HL-60 (cell line): ENCODE measurements at regions not wholly inside any gene's neighbourhood (a gene's known extent, or its start where the extent isn't known, plus 50 kb on each side); places are given as distances from the start of the nearest gene placed in this dataset.

Experiments
- DNase-seq, 2 experiments: peaks; one replicate each; pipeline ENCODE4 v3.0.0-alpha.2; 2010 to 2020; ENCODE audit warnings: low read depth in 1 of 2, low spot score in 1 of 2
- H3K27ac ChIP-seq: fragments of 250-450 bp; sonication (Bioruptor Pico); replicated peaks from 2 replicates; pipeline ENCODE4 v1.5.1; 2020; ENCODE audit warnings: mild to moderate bottlenecking, moderate library complexity
- H3K27me3 ChIP-seq: fragments of 250-450 bp; sonication (Bioruptor Pico); 2 replicates; pipeline ENCODE4 v1.5.1; 2021; ENCODE audit warnings: mild to moderate bottlenecking, moderate library complexity; ENCODE audit not compliant: insufficient read depth, poor library complexity, severe bottlenecking
- H3K4me3 ChIP-seq: replicated peaks from 2 replicates; pipeline ENCODE4 v1.5.1; 2011; ENCODE audit warnings: mild to moderate bottlenecking, control low read depth, low read length; ENCODE audit not compliant: insufficient read depth
- CTCF ChIP-seq: IDR thresholded peaks from one replicate; pipeline ENCODE4 v1.5.1; 2011; ENCODE audit warnings: low read length, control low read depth, inconsistent platforms; ENCODE audit not compliant: insufficient read depth
- GABPA ChIP-seq: IDR thresholded peaks from 2 replicates; pipeline ENCODE4 v1.6.1; 2012; ENCODE audit warnings: low read depth
- POLR2AphosphoS5 ChIP-seq: IDR thresholded peaks from 2 replicates; pipeline ENCODE4 v1.6.1; 2012; ENCODE audit warnings: low read depth
- REST ChIP-seq: IDR thresholded peaks from 2 replicates; pipeline ENCODE4 v1.6.1; 2012; ENCODE audit warnings: low read depth; ENCODE audit not compliant: insufficient replicate concordance
- SPI1 ChIP-seq: IDR thresholded peaks from 2 replicates; pipeline ENCODE4 v1.6.1; 2012; ENCODE audit warnings: low read depth, mild to moderate bottlenecking, borderline replicate concordance

- DNase-seq: no peak
- no peak overlapping the region for H3K27ac ChIP-seq
- no peak overlapping the region for H3K4me3 ChIP-seq
- no peaks in the 10 kb centered on the region for H3K27me3 ChIP-seq
- TF ChIP-seq CTCF (peak; percentile 36), SPI1 (no peak), REST (no peak)
Measured at GRCh38 chr2:211033765-211034164, 477.4 kb downstream of the CPS1 start.

GRCh38 chr2:211035548-211036185, 479.3 kb downstream of the CPS1 start:
- no peak overlapping the region for H3K4me3 ChIP-seq
- peak in 1 of 2 experiments; percentile 23 for DNase-seq
- TF ChIP-seq CTCF: peak; percentile 60
- TF ChIP-seq REST: no peak
- no peaks in the 10 kb centered on the region for H3K27me3 ChIP-seq
- no peak overlapping the region for H3K27ac ChIP-seq

- no peak for TF ChIP-seq SPI1
- TF ChIP-seq CTCF: no peak
- no peak for TF ChIP-seq REST
- no peak for TF ChIP-seq POLR2AphosphoS5
- TF ChIP-seq GABPA: no peak
- Histone ChIP-seq H3K4me3 (no peak overlapping the region), H3K27ac (no peak overlapping the region), H3K27me3 (no peaks in the 10 kb centered on the region)
- no peak for DNase-seq
Measured at GRCh38 chr2:211045025-211045424, 488.6 kb downstream of the CPS1 start.
